MM.1S (cell line): ENCODE measurements at regions not wholly inside any gene's neighbourhood (a gene's known extent, or its start where the extent isn't known, plus 50 kb on each side); places are given as distances from the start of the nearest gene placed in this dataset.

ENCODE experiments used
- DNase-seq: peaks from one replicate; pipeline ENCODE4 v3.0.0-alpha.2; 2015
- H2AFZ ChIP-seq: fragments of 300-600 bp; sonication (generic); 2 replicates; pipeline ENCODE4 v1.6.0; 2016; ENCODE audit warnings: antibody characterized with exemption, low read length
- H3F3A ChIP-seq: fragments of 300-600 bp; sonication (generic); 2 replicates; pipeline ENCODE4 v1.6.1; 2016; ENCODE audit warnings: mild to moderate bottlenecking, antibody characterized with exemption, low read length, moderate library complexity, mixed read lengths; ENCODE audit not compliant: insufficient read depth
- H3K27ac ChIP-seq: fragments of 300-600 bp; sonication (generic); 2 replicates; pipeline ENCODE4 v1.5.1; 2016; ENCODE audit warnings: mild to moderate bottlenecking, low read length
- H3K27me3 ChIP-seq: fragments of 300-600 bp; sonication (generic); replicated peaks from 2 replicates; pipeline ENCODE4 v1.6.0; 2016; ENCODE audit warnings: low read length; ENCODE audit not compliant: insufficient read depth
- H3K36me3 ChIP-seq: fragments of 300-600 bp; sonication (generic); replicated peaks from 2 replicates; pipeline ENCODE4 v1.6.1; 2016; ENCODE audit warnings: mild to moderate bottlenecking, low read length, mixed read lengths; ENCODE audit not compliant: insufficient read depth
- H3K4me1 ChIP-seq: fragments of 300-600 bp; sonication (generic); 2 replicates; pipeline ENCODE4 v1.6.1; 2016; ENCODE audit warnings: low read length, mixed read lengths
- H3K4me2 ChIP-seq: fragments of 300-600 bp; sonication (generic); 2 replicates; pipeline ENCODE4 v1.6.0; 2016; ENCODE audit warnings: low read depth, low read length
- H3K4me3 ChIP-seq: fragments of 300-600 bp; sonication (generic); 2 replicates; pipeline ENCODE4 v1.5.1; 2016; ENCODE audit warnings: low read length, mixed read lengths
- H3K79me2 ChIP-seq: fragments of 300-600 bp; sonication (generic); 2 replicates; pipeline ENCODE4 v1.6.1; 2016; ENCODE audit warnings: mixed run types, low read length, mixed read lengths
- H3K9ac ChIP-seq: fragments of 300-600 bp; sonication (generic); 2 replicates; pipeline ENCODE4 v1.6.1; 2016; ENCODE audit warnings: low read length, mixed read lengths
- H3K9me2 ChIP-seq: fragments of 300-600 bp; sonication (generic); replicated peaks from 2 replicates; pipeline ENCODE4 v1.6.1; 2016; ENCODE audit warnings: mild to moderate bottlenecking, low read length, mixed read lengths; ENCODE audit not compliant: insufficient read depth
- H3K9me3 ChIP-seq: fragments of 300-600 bp; sonication (generic); replicated peaks from 2 replicates; pipeline ENCODE4 v1.6.1; 2016; ENCODE audit warnings: mild to moderate bottlenecking, low read length, mixed read lengths; ENCODE audit not compliant: insufficient read depth
- H4K20me1 ChIP-seq: fragments of 300-600 bp; sonication (generic); 2 replicates; pipeline ENCODE4 v1.6.1; 2016; ENCODE audit warnings: mild to moderate bottlenecking, low read length, moderate library complexity, mixed read lengths; ENCODE audit not compliant: insufficient read depth
- CTCF ChIP-seq: fragments of 300-600 bp; sonication (generic); IDR thresholded peaks from 2 replicates; pipeline ENCODE4 v1.5.1; 2016; ENCODE audit warnings: antibody characterized with exemption, low read length, mixed read lengths
- EZH2 ChIP-seq: fragments of 300-600 bp; sonication (generic); optimal IDR thresholded peaks from 2 replicates; pipeline ENCODE3; 2017; ENCODE audit warnings: low read depth, mild to moderate bottlenecking, antibody characterized with exemption, low read length, mixed read lengths
- EZH2phosphoT487 ChIP-seq: fragments of 300-600 bp; sonication (generic); IDR thresholded peaks from 2 replicates; pipeline ENCODE4 v1.6.1; 2018; ENCODE audit warnings: antibody characterized with exemption, low read length

GRCh38 chr6:106729841-106730240 lies 100.5 kb downstream of the QRSL1 start:
- Histone ChIP-seq H3K4me3 (no peak overlapping the region), H3K27me3 (no peaks in the 10 kb centered on the region), H3K9me2 (no peaks in the 10 kb centered on the region), H3K27ac (no peak overlapping the region), H3F3A (no peaks in the 10 kb centered on the region), H3K9me3 (no peaks in the 10 kb centered on the region), H3K4me2 (no peak overlapping the region), H2AFZ (no peak overlapping the region), H3K4me1 (no peaks in the 10 kb centered on the region), H4K20me1 (no peaks in the 10 kb centered on the region), H3K9ac (no peak overlapping the region), H3K36me3 (no peaks in the 10 kb centered on the region), H3K79me2 (no peaks in the 10 kb centered on the region)
- no peak for DNase-seq
- TF ChIP-seq EZH2 = no peak
- TF ChIP-seq EZH2phosphoT487 = no peak
- TF ChIP-seq CTCF = no peak

GRCh38 chr6:106728296-106728870 lies 99.0 kb downstream of the QRSL1 start:
- no peaks in the 10 kb centered on the region for H4K20me1 ChIP-seq
- H3K9ac ChIP-seq = no peak overlapping the region
- no peaks in the 10 kb centered on the region for H3F3A ChIP-seq
- DNase-seq = no peak
- no peaks in the 10 kb centered on the region for H3K79me2 ChIP-seq
- no peaks in the 10 kb centered on the region for H3K27me3 ChIP-seq
- no peak overlapping the region for H3K4me2 ChIP-seq
- H3K9me3 ChIP-seq = no peaks in the 10 kb centered on the region
- H3K4me1 ChIP-seq = no peaks in the 10 kb centered on the region
- no peaks in the 10 kb centered on the region for H3K36me3 ChIP-seq
- no peaks in the 10 kb centered on the region for H3K9me2 ChIP-seq
- no peak overlapping the region for H2AFZ ChIP-seq
- TF ChIP-seq EZH2 (no peak), CTCF (no peak), EZH2phosphoT487 (no peak)
- H3K27ac ChIP-seq = no peak overlapping the region
- H3K4me3 ChIP-seq = no peak overlapping the region

DNA sequence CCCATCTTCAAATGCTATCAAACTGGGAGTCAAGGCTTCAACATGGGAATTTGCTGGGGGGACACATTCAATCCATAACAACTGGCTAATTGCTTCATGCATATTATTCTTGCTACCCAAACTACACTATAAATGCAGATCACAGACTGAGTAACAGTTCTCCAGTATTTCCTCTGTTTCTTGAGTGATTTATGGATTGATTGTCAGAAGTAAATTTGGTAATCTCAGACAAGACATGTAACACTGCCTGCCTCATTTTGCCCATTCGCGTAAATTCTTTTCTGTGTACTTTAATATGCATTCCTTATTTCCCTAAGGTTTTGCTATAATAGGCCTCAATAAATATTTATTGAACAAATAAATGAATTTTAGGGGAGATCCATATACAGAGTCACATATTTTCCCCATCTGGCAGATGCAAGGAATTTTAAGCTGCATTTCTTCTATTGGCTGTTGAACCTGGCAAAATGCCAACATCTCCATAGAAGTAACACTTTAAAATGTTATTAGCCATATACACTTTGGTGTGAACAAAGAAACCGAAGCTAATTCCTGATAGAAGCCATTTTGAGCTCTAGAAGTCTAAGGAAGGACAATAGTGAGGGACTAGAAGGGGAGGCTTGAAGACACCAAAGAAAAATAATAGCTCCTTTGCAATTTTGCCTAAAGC lies 98.2 kb downstream of the QRSL1 start:
- H3K4me1 ChIP-seq = no peaks in the 10 kb centered on the region

More for the DNA sequence above, 98.2 kb downstream of the QRSL1 start:
- no peak overlapping the region for H2AFZ ChIP-seq
- H3K4me3 ChIP-seq = no peak overlapping the region
- H3K9me3 ChIP-seq = no peaks in the 10 kb centered on the region
- TF ChIP-seq EZH2 (no peak), EZH2phosphoT487 (no peak), CTCF (no peak)
- no peaks in the 10 kb centered on the region for H4K20me1 ChIP-seq
- no peak overlapping the region for H3K9ac ChIP-seq
- H3K79me2 ChIP-seq = no peaks in the 10 kb centered on the region
- DNase-seq = no peak
- H3F3A ChIP-seq = no peaks in the 10 kb centered on the region
- no peak overlapping the region for H3K4me2 ChIP-seq
- H3K9me2 ChIP-seq = no peaks in the 10 kb centered on the region
- no peaks in the 10 kb centered on the region for H3K36me3 ChIP-seq
- no peak overlapping the region for H3K27ac ChIP-seq
- no peaks in the 10 kb centered on the region for H3K27me3 ChIP-seq
